Neuronal stem cell (in vitro differentiated cells): ENCODE measurements at regions not wholly inside any gene's neighbourhood (a gene's known extent, or its start where the extent isn't known, plus 50 kb on each side); places are given as distances from the start of the nearest gene placed in this dataset.
"Not testable (repeated sequence)": the region's sequence is repeated elsewhere in the genome, so short reads cannot be mapped to it uniquely, and the experiment has no call there.

ENCODE experiments used
- DNase-seq: peaks from one replicate; pipeline ENCODE4 v3.0.0-alpha.2; 2013; ENCODE audit warnings: low spot score
- H2AFZ ChIP-seq: one replicate; pipeline ENCODE4 v1.6.1; 2013; ENCODE audit warnings: mild to moderate bottlenecking, low read length, inconsistent platforms
- H2AK5ac ChIP-seq: 2 replicates; pipeline ENCODE4 v1.6.1; 2013; ENCODE audit warnings: low read depth, mild to moderate bottlenecking, inconsistent platforms, low read length, moderate library complexity, mixed read lengths
- H2BK120ac ChIP-seq: 2 replicates; pipeline ENCODE4 v1.6.1; 2013; ENCODE audit warnings: low read depth, mild to moderate bottlenecking, inconsistent platforms, low read length, moderate library complexity, mixed read lengths
- H2BK12ac ChIP-seq: one replicate; pipeline ENCODE4 v1.6.1; 2013; ENCODE audit warnings: low read length, inconsistent platforms
- H2BK15ac ChIP-seq: 2 replicates; pipeline ENCODE4 v1.6.1; 2013; ENCODE audit warnings: mild to moderate bottlenecking, low read length, inconsistent platforms, mixed read lengths
- H2BK5ac ChIP-seq: one replicate; pipeline ENCODE4 v1.6.1; 2013; ENCODE audit warnings: inconsistent platforms, mild to moderate bottlenecking, low read length, moderate library complexity
- H3K14ac ChIP-seq: one replicate; pipeline ENCODE4 v1.6.1; 2013; ENCODE audit warnings: low read length, inconsistent platforms
- H3K18ac ChIP-seq: 2 replicates; pipeline ENCODE4 v1.6.1; 2013; ENCODE audit warnings: low read length, inconsistent platforms
- H3K23ac ChIP-seq: 2 replicates; pipeline ENCODE4 v1.6.1; 2013; ENCODE audit warnings: low read depth, mild to moderate bottlenecking, mixed read lengths, low read length, inconsistent platforms; ENCODE audit not compliant: poor library complexity
- H3K27ac ChIP-seq: replicated peaks from 3 replicates; pipeline ENCODE4 v1.5.1; 2013; ENCODE audit warnings: low read length, inconsistent platforms
- H3K27me3 ChIP-seq, 3 experiments: 2 replicates each; pipeline ENCODE4 v1.6.1; 2013; ENCODE audit warnings: low read length in 3 of 3, mild to moderate bottlenecking in 2 of 3, inconsistent platforms in 1 of 3, low read depth in 1 of 3, mixed read lengths in 1 of 3, moderate library complexity in 1 of 3; ENCODE audit not compliant: control insufficient read depth in 3 of 3, insufficient read depth in 3 of 3
- H3K36me3 ChIP-seq, 2 donors: replicated peaks in 1 of 2; 2 replicates each; pipeline ENCODE4 v1.6.1; 2013; ENCODE audit warnings: low read length in 2 of 2; ENCODE audit not compliant: control insufficient read depth in 2 of 2, insufficient read depth in 2 of 2
- H3K4ac ChIP-seq: 2 replicates; pipeline ENCODE4 v1.6.1; 2013; ENCODE audit warnings: inconsistent platforms, mild to moderate bottlenecking, low read length, moderate library complexity
- H3K4me1 ChIP-seq, 2 donors: 1 replicate in 1 of 2; 2 replicates in 1 of 2; pipeline ENCODE4 v1.6.1; 2013; ENCODE audit warnings: low read length in 2 of 2, low read depth in 1 of 2; ENCODE audit not compliant: control insufficient read depth in 2 of 2, insufficient read depth in 1 of 2
- H3K4me2 ChIP-seq: one replicate; pipeline ENCODE4 v1.6.1; 2013; ENCODE audit warnings: mild to moderate bottlenecking, low read length, inconsistent platforms; ENCODE audit not compliant: insufficient read depth, poor library complexity, severe bottlenecking
- H3K4me3 ChIP-seq, 2 donors: 2 replicates each; pipeline ENCODE4 v1.5.1; 2013; ENCODE audit warnings: low read length in 2 of 2, mild to moderate bottlenecking in 2 of 2, inconsistent platforms in 1 of 2, moderate library complexity in 1 of 2
- H3K79me1 ChIP-seq: one replicate; pipeline ENCODE4 v1.6.1; 2013; ENCODE audit warnings: low read depth, mild to moderate bottlenecking, inconsistent platforms, low read length, moderate library complexity
- H3K9ac ChIP-seq: one replicate; pipeline ENCODE4 v1.6.1; 2013; ENCODE audit warnings: mild to moderate bottlenecking, low read depth, low read length, inconsistent platforms; ENCODE audit not compliant: poor library complexity
- H3K9me3 ChIP-seq, 2 donors: replicated peaks in 1 of 2; 2 replicates each; pipeline versions ENCODE3 to v1.6.1; 2013; ENCODE audit warnings: low read length in 2 of 2, mild to moderate bottlenecking in 2 of 2, inconsistent platforms in 1 of 2, low read depth in 1 of 2, mixed read lengths in 1 of 2, moderate library complexity in 1 of 2; ENCODE audit not compliant: control insufficient read depth in 2 of 2, insufficient read depth in 1 of 2
- H4K8ac ChIP-seq: one replicate; pipeline ENCODE4 v1.6.1; 2013; ENCODE audit warnings: low read depth, mild to moderate bottlenecking, inconsistent platforms, low read length, moderate library complexity
- H4K91ac ChIP-seq: one replicate; pipeline ENCODE4 v1.6.1; 2013; ENCODE audit warnings: low read length, low read depth, mild to moderate bottlenecking, inconsistent platforms; ENCODE audit not compliant: poor library complexity
- WGBS, 2 donors: extraction: QIAGEN DNeasy Blood & Tissue Kit; methylation state at CpG; one replicate each; pipeline ENCODE4 v1.1.7; 2013; ENCODE audit warnings: missing lambda C conversion rate in 2 of 2, mixed read lengths in 1 of 2; ENCODE audit not compliant: insufficient read length in 2 of 2, insufficient replicate concordance in 1 of 2; ENCODE audit errors: extremely low coverage in 2 of 2; 5-methylcytosine and 5-hydroxymethylcytosine counted together

- H3K9me3 ChIP-seq: peaks cover 3 to 10% of the 10 kb centered on the region in 2 donors
- H3K4me3 ChIP-seq: no peak overlapping the region
- H4K91ac ChIP-seq: no peak overlapping the region
- no peak for DNase-seq
- H2BK5ac ChIP-seq: no peak overlapping the region
- no peak overlapping the region for H4K8ac ChIP-seq
- no peak overlapping the region for H3K4me2 ChIP-seq
- H3K9ac ChIP-seq: no peak overlapping the region
- no peak overlapping the region for H3K14ac ChIP-seq
- no peak overlapping the region for H2AK5ac ChIP-seq
- no peak overlapping the region for H3K18ac ChIP-seq
- H2BK120ac ChIP-seq: no peak overlapping the region
- H3K36me3 ChIP-seq: no peaks in the 10 kb centered on the region
- H3K23ac ChIP-seq: no peak overlapping the region
- H2BK15ac ChIP-seq: no peak overlapping the region
- no peaks in the 10 kb centered on the region for H3K27me3 ChIP-seq
- H3K4ac ChIP-seq: no peak overlapping the region
- H2AFZ ChIP-seq: peak overlapping the region; percentile 86
- no peak overlapping the region for H2BK12ac ChIP-seq
- H3K79me1 ChIP-seq: no peaks in the 10 kb centered on the region
- no CpG with 5 or more reads among the region's 2 CpGs for WGBS, 2 donors
- peaks cover 3% of the 10 kb centered on the region in 2 donors for H3K4me1 ChIP-seq
- no peak overlapping the region for H3K27ac ChIP-seq
Measured at GRCh38 chr5:82586181-82586580, 308.0 kb upstream of the RPS23 start.

- peak overlapping the region; percentile 14 for H2BK12ac ChIP-seq
- peak overlapping the region; percentile 30 for H2BK15ac ChIP-seq
- H3K14ac ChIP-seq: peak overlapping the region; percentile 25
- peak overlapping the region; percentile 83 for H2AK5ac ChIP-seq
- no peak for DNase-seq
- no CpG with 5 or more reads among the region's 4 CpGs for WGBS, 2 donors
- peak overlapping the region; percentile 4 for H2BK5ac ChIP-seq
- H3K4me2 ChIP-seq: no peak overlapping the region
- H3K27ac ChIP-seq: no peak overlapping the region
- peaks cover 3% of the 10 kb centered on the region in 2 donors for H3K9me3 ChIP-seq
- H3K9ac ChIP-seq: no peak overlapping the region
- H2AFZ ChIP-seq: no peak overlapping the region
- no peaks in the 10 kb centered on the region for H3K79me1 ChIP-seq
- no peaks in the 10 kb centered on the region for H3K36me3 ChIP-seq
- H4K91ac ChIP-seq: no peak overlapping the region
- H3K4me3 ChIP-seq: no peak overlapping the region
- H3K4ac ChIP-seq: no peak overlapping the region
- no peak overlapping the region for H4K8ac ChIP-seq
- H3K23ac ChIP-seq: no peak overlapping the region
- peak overlapping the region; percentile 82 for H2BK120ac ChIP-seq
- no peaks in the 10 kb centered on the region for H3K27me3 ChIP-seq
- peaks cover 3% of the 10 kb centered on the region in 2 donors for H3K4me1 ChIP-seq
- peak overlapping the region; percentile 36 for H3K18ac ChIP-seq
Measured at GRCh38 chr5:82584631-82585030, 306.5 kb upstream of the RPS23 start.

GRCh38 chr5:82583331-82583730 is 305.2 kb upstream of the RPS23 start:
- not testable (repeated sequence) for H3K79me1 ChIP-seq, H3K4ac ChIP-seq, H3K4me2 ChIP-seq, H4K8ac ChIP-seq, DNase-seq, H3K14ac ChIP-seq, H3K9me3 ChIP-seq, H3K18ac ChIP-seq, H2BK15ac ChIP-seq, H4K91ac ChIP-seq, H2BK12ac ChIP-seq, H2AFZ ChIP-seq, H3K23ac ChIP-seq, H3K4me1 ChIP-seq, H3K36me3 ChIP-seq, H3K27me3 ChIP-seq, H3K27ac ChIP-seq, H3K9ac ChIP-seq, H3K4me3 ChIP-seq, H2BK120ac ChIP-seq, H2BK5ac ChIP-seq, H2AK5ac ChIP-seq
- no CpG with 5 or more reads among the region's 6 CpGs for WGBS, 2 donors

GRCh38 chr5:82564963-82565362 is 286.8 kb upstream of the RPS23 start:
- no peak overlapping the region for H4K91ac ChIP-seq
- no peak for DNase-seq
- H2BK5ac ChIP-seq: no peak overlapping the region
- H3K27me3 ChIP-seq: no peaks in the 10 kb centered on the region
- no CpG with 5 or more reads among the region's 1 CpG for WGBS, 2 donors
- H3K4me1 ChIP-seq: no peaks in the 10 kb centered on the region
- H3K36me3 ChIP-seq: no peaks in the 10 kb centered on the region
- no peak overlapping the region for H3K18ac ChIP-seq
- no peaks in the 10 kb centered on the region for H3K9me3 ChIP-seq
- H4K8ac ChIP-seq: no peak overlapping the region
- no peak overlapping the region for H3K4me2 ChIP-seq
- no peak overlapping the region for H2BK15ac ChIP-seq
- no peak overlapping the region for H3K4me3 ChIP-seq
- no peaks in the 10 kb centered on the region for H3K79me1 ChIP-seq
- H2BK120ac ChIP-seq: no peak overlapping the region
- H3K4ac ChIP-seq: no peak overlapping the region
- H3K14ac ChIP-seq: no peak overlapping the region
- H2BK12ac ChIP-seq: no peak overlapping the region
- H2AFZ ChIP-seq: no peak overlapping the region
- H2AK5ac ChIP-seq: no peak overlapping the region
- H3K27ac ChIP-seq: no peak overlapping the region
- no peak overlapping the region for H3K23ac ChIP-seq
- H3K9ac ChIP-seq: no peak overlapping the region
